ENCODE measurements at regions not wholly inside any gene's neighbourhood (a gene's known extent, or its start where the extent isn't known, plus 50 kb on each side); places are given as distances from the start of the nearest gene placed in this dataset.

DNA sequence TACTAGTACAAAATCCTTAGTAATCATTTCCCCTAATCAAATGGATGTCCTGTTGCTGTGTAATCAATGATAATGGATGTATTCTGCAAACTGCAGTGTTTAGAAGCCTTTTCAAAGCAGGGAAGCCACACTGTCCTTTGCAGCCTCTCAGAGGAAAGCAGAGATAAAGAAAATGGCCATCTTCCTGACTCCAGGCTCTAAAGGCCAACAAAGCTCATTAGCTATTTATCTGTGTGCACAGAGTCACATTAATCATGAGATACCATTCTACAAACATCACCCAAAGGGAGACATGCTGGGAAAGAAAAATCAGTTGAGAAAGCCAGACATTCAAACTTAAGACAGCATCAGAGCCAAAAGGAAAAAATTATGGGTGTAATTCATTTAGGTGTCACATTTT lies 165.0 kb downstream of the RAD51AP2 start (continued):
- TF ChIP-seq, protein P1, sequence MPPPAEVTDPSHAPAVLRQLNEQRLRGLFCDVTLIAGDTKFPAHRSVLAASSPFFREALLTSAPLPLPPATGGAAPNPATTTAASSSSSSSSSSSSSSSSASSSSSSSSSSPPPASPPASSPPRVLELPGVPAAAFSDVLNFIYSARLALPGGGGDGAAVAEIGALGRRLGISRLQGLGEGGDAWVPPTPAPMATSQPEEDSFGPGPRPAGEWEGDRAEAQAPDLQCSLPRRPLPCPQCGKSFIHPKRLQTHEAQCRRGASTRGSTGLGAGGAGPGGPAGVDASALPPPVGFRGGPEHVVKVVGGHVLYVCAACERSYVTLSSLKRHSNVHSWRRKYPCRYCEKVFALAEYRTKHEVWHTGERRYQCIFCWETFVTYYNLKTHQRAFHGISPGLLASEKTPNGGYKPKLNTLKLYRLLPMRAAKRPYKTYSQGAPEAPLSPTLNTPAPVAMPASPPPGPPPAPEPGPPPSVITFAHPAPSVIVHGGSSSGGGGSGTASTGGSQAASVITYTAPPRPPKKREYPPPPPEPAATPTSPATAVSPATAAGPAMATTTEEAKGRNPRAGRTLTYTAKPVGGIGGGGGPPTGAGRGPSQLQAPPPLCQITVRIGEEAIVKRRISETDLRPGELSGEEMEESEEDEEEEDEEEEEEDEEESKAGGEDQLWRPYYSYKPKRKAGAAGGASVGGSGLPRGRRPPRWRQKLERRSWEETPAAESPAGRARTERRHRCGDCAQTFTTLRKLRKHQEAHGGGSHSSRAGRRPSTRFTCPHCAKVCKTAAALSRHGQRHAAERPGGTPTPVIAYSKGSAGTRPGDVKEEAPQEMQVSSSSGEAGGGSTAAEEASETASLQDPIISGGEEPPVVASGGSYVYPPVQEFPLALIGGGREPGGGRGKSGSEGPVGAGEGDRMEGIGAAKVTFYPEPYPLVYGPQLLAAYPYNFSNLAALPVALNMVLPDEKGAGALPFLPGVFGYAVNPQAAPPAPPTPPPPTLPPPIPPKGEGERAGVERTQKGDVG (CRISPR knock-in tag; IDR thresholded peaks at IDR 0.05) = no peak
- no peak for TF ChIP-seq CREB1 (IDR thresholded peaks at IDR 0.05; ENCODE audit: low read depth)
- no peak for TF ChIP-seq RAD51 (IDR thresholded peaks at IDR 0.05)
- no peak for TF ChIP-seq CHD2 (IDR thresholded peaks at IDR 0.05; ENCODE audit: borderline replicate concordance, low read depth, low read length)
- TF ChIP-seq, protein P2, sequence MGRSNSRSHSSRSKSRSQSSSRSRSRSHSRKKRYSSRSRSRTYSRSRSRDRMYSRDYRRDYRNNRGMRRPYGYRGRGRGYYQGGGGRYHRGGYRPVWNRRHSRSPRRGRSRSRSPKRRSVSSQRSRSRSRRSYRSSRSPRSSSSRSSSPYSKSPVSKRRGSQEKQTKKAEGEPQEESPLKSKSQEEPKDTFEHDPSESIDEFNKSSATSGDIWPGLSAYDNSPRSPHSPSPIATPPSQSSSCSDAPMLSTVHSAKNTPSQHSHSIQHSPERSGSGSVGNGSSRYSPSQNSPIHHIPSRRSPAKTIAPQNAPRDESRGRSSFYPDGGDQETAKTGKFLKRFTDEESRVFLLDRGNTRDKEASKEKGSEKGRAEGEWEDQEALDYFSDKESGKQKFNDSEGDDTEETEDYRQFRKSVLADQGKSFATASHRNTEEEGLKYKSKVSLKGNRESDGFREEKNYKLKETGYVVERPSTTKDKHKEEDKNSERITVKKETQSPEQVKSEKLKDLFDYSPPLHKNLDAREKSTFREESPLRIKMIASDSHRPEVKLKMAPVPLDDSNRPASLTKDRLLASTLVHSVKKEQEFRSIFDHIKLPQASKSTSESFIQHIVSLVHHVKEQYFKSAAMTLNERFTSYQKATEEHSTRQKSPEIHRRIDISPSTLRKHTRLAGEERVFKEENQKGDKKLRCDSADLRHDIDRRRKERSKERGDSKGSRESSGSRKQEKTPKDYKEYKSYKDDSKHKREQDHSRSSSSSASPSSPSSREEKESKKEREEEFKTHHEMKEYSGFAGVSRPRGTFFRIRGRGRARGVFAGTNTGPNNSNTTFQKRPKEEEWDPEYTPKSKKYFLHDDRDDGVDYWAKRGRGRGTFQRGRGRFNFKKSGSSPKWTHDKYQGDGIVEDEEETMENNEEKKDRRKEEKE (IDR thresholded peaks at IDR 0.05) = no peak
- TF ChIP-seq FOS (IDR thresholded peaks at IDR 0.05; ENCODE audit: borderline replicate concordance, extremely low read depth, insufficient read length) = no peak
- TF ChIP-seq SMAD1 (IDR thresholded peaks at IDR 0.05; ENCODE audit: low read depth, partially characterized antibody) = no peak
- no peak for TF ChIP-seq ZNF207 (IDR thresholded peaks at IDR 0.05; ENCODE audit: borderline replicate concordance)
- TF ChIP-seq, protein P3, sequence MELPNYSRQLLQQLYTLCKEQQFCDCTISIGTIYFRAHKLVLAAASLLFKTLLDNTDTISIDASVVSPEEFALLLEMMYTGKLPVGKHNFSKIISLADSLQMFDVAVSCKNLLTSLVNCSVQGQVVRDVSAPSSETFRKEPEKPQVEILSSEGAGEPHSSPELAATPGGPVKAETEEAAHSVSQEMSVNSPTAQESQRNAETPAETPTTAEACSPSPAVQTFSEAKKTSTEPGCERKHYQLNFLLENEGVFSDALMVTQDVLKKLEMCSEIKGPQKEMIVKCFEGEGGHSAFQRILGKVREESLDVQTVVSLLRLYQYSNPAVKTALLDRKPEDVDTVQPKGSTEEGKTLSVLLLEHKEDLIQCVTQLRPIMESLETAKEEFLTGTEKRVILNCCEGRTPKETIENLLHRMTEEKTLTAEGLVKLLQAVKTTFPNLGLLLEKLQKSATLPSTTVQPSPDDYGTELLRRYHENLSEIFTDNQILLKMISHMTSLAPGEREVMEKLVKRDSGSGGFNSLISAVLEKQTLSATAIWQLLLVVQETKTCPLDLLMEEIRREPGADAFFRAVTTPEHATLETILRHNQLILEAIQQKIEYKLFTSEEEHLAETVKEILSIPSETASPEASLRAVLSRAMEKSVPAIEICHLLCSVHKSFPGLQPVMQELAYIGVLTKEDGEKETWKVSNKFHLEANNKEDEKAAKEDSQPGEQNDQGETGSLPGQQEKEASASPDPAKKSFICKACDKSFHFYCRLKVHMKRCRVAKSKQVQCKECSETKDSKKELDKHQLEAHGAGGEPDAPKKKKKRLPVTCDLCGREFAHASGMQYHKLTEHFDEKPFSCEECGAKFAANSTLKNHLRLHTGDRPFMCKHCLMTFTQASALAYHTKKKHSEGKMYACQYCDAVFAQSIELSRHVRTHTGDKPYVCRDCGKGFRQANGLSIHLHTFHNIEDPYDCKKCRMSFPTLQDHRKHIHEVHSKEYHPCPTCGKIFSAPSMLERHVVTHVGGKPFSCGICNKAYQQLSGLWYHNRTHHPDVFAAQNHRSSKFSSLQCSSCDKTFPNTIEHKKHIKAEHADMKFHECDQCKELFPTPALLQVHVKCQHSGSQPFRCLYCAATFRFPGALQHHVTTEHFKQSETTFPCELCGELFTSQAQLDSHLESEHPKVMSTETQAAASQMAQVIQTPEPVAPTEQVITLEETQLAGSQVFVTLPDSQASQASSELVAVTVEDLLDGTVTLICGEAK (IDR thresholded peaks at IDR 0.05; ENCODE audit: borderline replicate concordance) = no peak
- TF ChIP-seq JUNB (IDR thresholded peaks at IDR 0.05) = no peak
- TF ChIP-seq, protein P4, sequence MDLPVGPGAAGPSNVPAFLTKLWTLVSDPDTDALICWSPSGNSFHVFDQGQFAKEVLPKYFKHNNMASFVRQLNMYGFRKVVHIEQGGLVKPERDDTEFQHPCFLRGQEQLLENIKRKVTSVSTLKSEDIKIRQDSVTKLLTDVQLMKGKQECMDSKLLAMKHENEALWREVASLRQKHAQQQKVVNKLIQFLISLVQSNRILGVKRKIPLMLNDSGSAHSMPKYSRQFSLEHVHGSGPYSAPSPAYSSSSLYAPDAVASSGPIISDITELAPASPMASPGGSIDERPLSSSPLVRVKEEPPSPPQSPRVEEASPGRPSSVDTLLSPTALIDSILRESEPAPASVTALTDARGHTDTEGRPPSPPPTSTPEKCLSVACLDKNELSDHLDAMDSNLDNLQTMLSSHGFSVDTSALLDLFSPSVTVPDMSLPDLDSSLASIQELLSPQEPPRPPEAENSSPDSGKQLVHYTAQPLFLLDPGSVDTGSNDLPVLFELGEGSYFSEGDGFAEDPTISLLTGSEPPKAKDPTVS (IDR thresholded peaks at IDR 0.05; ENCODE audit: low read depth, low read length) = no peak
- TF ChIP-seq, protein P5, sequence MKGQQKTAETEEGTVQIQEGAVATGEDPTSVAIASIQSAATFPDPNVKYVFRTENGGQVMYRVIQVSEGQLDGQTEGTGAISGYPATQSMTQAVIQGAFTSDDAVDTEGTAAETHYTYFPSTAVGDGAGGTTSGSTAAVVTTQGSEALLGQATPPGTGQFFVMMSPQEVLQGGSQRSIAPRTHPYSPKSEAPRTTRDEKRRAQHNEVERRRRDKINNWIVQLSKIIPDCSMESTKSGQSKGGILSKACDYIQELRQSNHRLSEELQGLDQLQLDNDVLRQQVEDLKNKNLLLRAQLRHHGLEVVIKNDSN (IDR thresholded peaks at IDR 0.05; ENCODE audit: borderline replicate concordance, extremely low read length, insufficient read depth, low read depth, low read length) = no peak
